Endothelial cell (in vitro differentiated cells): ENCODE measurements at regions not wholly inside any gene's neighbourhood (a gene's known extent, or its start where the extent isn't known, plus 50 kb on each side); places are given as distances from the start of the nearest gene placed in this dataset.

Source experiments
- DNase-seq: peaks from one replicate; pipeline ENCODE4 v3.0.0; 2021; ENCODE audit warnings: low spot score
- H3K27ac Mint-ChIP-seq: one replicate; pipeline ENCODE4 v1.8.0; 2021; ENCODE audit warnings: mixed read lengths, inconsistent platforms; ENCODE audit not compliant: unreplicated experiment
- H3K27me3 Mint-ChIP-seq: one replicate; pipeline ENCODE4 v1.8.0; 2021; ENCODE audit warnings: mild to moderate bottlenecking, moderate library complexity, mixed read lengths, inconsistent platforms; ENCODE audit not compliant: unreplicated experiment
- H3K36me3 Mint-ChIP-seq: one replicate; pipeline ENCODE4 v1.8.0; 2021; ENCODE audit warnings: mild to moderate bottlenecking, low read depth, mixed read lengths, inconsistent platforms; ENCODE audit not compliant: unreplicated experiment
- H3K4me1 Mint-ChIP-seq: one replicate; pipeline ENCODE4 v1.8.0; 2021; ENCODE audit warnings: mild to moderate bottlenecking, mixed read lengths, inconsistent platforms; ENCODE audit not compliant: unreplicated experiment
- H3K4me3 Mint-ChIP-seq: one replicate; pipeline ENCODE4 v1.8.0; 2021; ENCODE audit warnings: mild to moderate bottlenecking, mixed read lengths, inconsistent platforms; ENCODE audit not compliant: unreplicated experiment
- H3K9me3 Mint-ChIP-seq: one replicate; pipeline ENCODE4 v1.8.0; 2021; ENCODE audit warnings: mixed read lengths, inconsistent platforms; ENCODE audit not compliant: unreplicated experiment
- CTCF ChIP-seq: fragments of 200-600 bp; sonication (generic); IDR thresholded peaks from one replicate; pipeline ENCODE4 v1.5.0; 2021; ENCODE audit warnings: antibody characterized with exemption; ENCODE audit not compliant: unreplicated experiment

DNA sequence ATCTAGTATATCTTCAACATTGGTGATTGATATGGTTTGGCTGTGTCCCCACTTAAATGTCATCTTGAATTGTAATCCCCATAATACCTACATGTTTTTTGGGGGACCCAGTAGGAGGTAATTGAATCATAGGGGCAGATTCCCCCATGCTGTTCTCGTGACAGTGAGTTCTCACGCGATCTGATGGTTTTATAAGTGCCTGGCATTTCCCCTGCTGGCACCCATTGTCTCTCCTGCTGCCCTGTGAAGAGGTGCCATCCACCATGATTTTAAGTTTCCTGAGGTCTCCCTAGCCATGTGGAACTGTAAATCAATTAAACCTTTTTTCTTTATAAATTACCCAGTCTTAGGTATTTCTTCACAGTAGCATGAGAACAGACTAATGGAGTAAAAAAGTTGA lies 1094.6 kb downstream of the ROBO2 start:
- H3K9me3 Mint-ChIP-seq: no peaks in the 10 kb centered on the region
- no peak for TF ChIP-seq CTCF
- no peaks in the 10 kb centered on the region for H3K27me3 Mint-ChIP-seq
- no peak overlapping the region for H3K27ac Mint-ChIP-seq
- no peak for DNase-seq
- H3K36me3 Mint-ChIP-seq: no peaks in the 10 kb centered on the region
- H3K4me3 Mint-ChIP-seq: no peak overlapping the region
- H3K4me1 Mint-ChIP-seq: no peaks in the 10 kb centered on the region

DNA sequence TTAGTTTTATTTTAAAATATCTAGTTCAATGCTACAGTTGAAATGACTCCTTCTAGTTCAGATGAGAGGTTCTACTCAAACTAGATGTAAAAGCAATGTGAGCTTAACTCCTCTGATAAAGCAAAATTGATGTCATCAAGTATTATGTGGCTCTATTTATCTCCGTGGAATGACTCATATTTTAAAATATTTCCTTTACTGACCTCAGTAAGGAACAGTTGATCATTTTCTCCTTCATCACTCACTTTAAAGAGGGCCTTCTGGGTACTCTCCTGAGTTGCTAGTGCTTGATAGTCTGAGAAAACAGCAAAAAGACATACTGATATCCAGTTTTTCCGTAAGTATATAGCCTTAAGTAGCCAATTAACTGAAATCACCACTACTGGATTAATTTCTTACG lies 1099.3 kb downstream of the ROBO2 start:
- Mint-ChIP-seq H3K4me3 (no peak overlapping the region), H3K36me3 (no peaks in the 10 kb centered on the region), H3K4me1 (no peaks in the 10 kb centered on the region), H3K9me3 (no peaks in the 10 kb centered on the region), H3K27me3 (no peaks in the 10 kb centered on the region), H3K27ac (no peak overlapping the region)
- DNase-seq: no peak
- TF ChIP-seq CTCF: no peak

GRCh38 chr3:78140274-78140673 lies 1100.4 kb downstream of the ROBO2 start:
- Mint-ChIP-seq H3K9me3 (no peaks in the 10 kb centered on the region), H3K4me1 (no peaks in the 10 kb centered on the region), H3K4me3 (no peak overlapping the region), H3K27ac (no peak overlapping the region), H3K36me3 (no peaks in the 10 kb centered on the region), H3K27me3 (no peaks in the 10 kb centered on the region)
- DNase-seq: no peak
- TF ChIP-seq CTCF: no peak

DNA sequence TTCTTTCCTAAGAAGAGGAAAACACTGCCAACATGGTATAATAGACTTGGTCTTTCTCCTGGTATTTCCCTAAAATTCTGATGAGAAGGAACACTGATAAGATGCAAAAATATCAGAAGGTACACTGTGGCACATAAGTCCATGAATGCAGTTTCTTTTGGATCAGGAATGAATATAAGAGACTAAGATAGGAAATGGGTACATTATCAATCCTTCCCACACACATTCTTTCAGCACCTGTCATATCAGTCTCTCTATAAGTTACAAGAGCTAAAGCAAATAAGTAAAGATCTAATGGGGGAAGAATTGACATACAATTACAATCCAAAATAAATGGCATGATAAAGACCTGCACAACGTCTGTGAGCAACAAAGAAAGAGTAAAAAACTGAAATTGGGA lies 1101.0 kb downstream of the ROBO2 start:
- Mint-ChIP-seq H3K27ac (no peak overlapping the region), H3K36me3 (no peaks in the 10 kb centered on the region), H3K4me1 (no peaks in the 10 kb centered on the region), H3K27me3 (no peaks in the 10 kb centered on the region), H3K4me3 (no peak overlapping the region), H3K9me3 (no peaks in the 10 kb centered on the region)
- no peak for DNase-seq
- TF ChIP-seq CTCF: no peak

DNA sequence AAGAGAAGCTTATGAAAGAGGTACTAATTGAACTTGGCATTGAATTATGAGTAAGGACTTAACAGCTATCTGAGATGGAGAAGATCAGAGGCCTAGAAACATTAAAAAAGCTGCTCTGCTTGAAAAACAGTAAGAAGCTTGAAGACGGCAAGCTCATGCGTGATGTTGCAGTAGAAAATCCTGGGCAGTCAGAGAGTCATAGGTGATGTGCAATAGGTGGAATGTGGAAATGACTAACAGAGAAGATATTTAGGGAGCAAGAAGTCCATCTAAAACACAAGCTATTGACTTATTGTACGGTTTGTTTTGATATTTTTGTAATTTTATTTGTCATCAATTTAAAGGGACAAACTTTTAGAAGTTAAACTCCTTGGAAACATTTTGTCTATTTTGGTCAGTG lies 1101.4 kb downstream of the ROBO2 start:
- H3K4me1 Mint-ChIP-seq: no peaks in the 10 kb centered on the region
- no peak overlapping the region for H3K27ac Mint-ChIP-seq
- no peaks in the 10 kb centered on the region for H3K27me3 Mint-ChIP-seq
- H3K4me3 Mint-ChIP-seq: no peak overlapping the region
- TF ChIP-seq CTCF: no peak
- H3K9me3 Mint-ChIP-seq: no peaks in the 10 kb centered on the region
- no peaks in the 10 kb centered on the region for H3K36me3 Mint-ChIP-seq
- DNase-seq: no peak
